MM.1S (cell line): ENCODE measurements at regions not wholly inside any gene's neighbourhood (a gene's known extent, or its start where the extent isn't known, plus 50 kb on each side); places are given as distances from the start of the nearest gene placed in this dataset.
"Not testable (repeated sequence)": the region's sequence is repeated elsewhere in the genome, so short reads cannot be mapped to it uniquely, and the experiment has no call there.

Source experiments
- DNase-seq: peaks from one replicate; pipeline ENCODE4 v3.0.0-alpha.2; 2015
- H2AFZ ChIP-seq: fragments of 300-600 bp; sonication (generic); 2 replicates; pipeline ENCODE4 v1.6.0; 2016; ENCODE audit warnings: antibody characterized with exemption, low read length
- H3F3A ChIP-seq: fragments of 300-600 bp; sonication (generic); 2 replicates; pipeline ENCODE4 v1.6.1; 2016; ENCODE audit warnings: mild to moderate bottlenecking, antibody characterized with exemption, low read length, moderate library complexity, mixed read lengths; ENCODE audit not compliant: insufficient read depth
- H3K27ac ChIP-seq: fragments of 300-600 bp; sonication (generic); 2 replicates; pipeline ENCODE4 v1.5.1; 2016; ENCODE audit warnings: mild to moderate bottlenecking, low read length
- H3K27me3 ChIP-seq: fragments of 300-600 bp; sonication (generic); replicated peaks from 2 replicates; pipeline ENCODE4 v1.6.0; 2016; ENCODE audit warnings: low read length; ENCODE audit not compliant: insufficient read depth
- H3K36me3 ChIP-seq: fragments of 300-600 bp; sonication (generic); replicated peaks from 2 replicates; pipeline ENCODE4 v1.6.1; 2016; ENCODE audit warnings: mild to moderate bottlenecking, low read length, mixed read lengths; ENCODE audit not compliant: insufficient read depth
- H3K4me1 ChIP-seq: fragments of 300-600 bp; sonication (generic); 2 replicates; pipeline ENCODE4 v1.6.1; 2016; ENCODE audit warnings: low read length, mixed read lengths
- H3K4me2 ChIP-seq: fragments of 300-600 bp; sonication (generic); 2 replicates; pipeline ENCODE4 v1.6.0; 2016; ENCODE audit warnings: low read depth, low read length
- H3K4me3 ChIP-seq: fragments of 300-600 bp; sonication (generic); 2 replicates; pipeline ENCODE4 v1.5.1; 2016; ENCODE audit warnings: low read length, mixed read lengths
- H3K79me2 ChIP-seq: fragments of 300-600 bp; sonication (generic); 2 replicates; pipeline ENCODE4 v1.6.1; 2016; ENCODE audit warnings: mixed run types, low read length, mixed read lengths
- H3K9ac ChIP-seq: fragments of 300-600 bp; sonication (generic); 2 replicates; pipeline ENCODE4 v1.6.1; 2016; ENCODE audit warnings: low read length, mixed read lengths
- H3K9me2 ChIP-seq: fragments of 300-600 bp; sonication (generic); replicated peaks from 2 replicates; pipeline ENCODE4 v1.6.1; 2016; ENCODE audit warnings: mild to moderate bottlenecking, low read length, mixed read lengths; ENCODE audit not compliant: insufficient read depth
- H3K9me3 ChIP-seq: fragments of 300-600 bp; sonication (generic); replicated peaks from 2 replicates; pipeline ENCODE4 v1.6.1; 2016; ENCODE audit warnings: mild to moderate bottlenecking, low read length, mixed read lengths; ENCODE audit not compliant: insufficient read depth
- H4K20me1 ChIP-seq: fragments of 300-600 bp; sonication (generic); 2 replicates; pipeline ENCODE4 v1.6.1; 2016; ENCODE audit warnings: mild to moderate bottlenecking, low read length, moderate library complexity, mixed read lengths; ENCODE audit not compliant: insufficient read depth
- CTCF ChIP-seq: fragments of 300-600 bp; sonication (generic); IDR thresholded peaks from 2 replicates; pipeline ENCODE4 v1.5.1; 2016; ENCODE audit warnings: antibody characterized with exemption, low read length, mixed read lengths
- EZH2 ChIP-seq: fragments of 300-600 bp; sonication (generic); optimal IDR thresholded peaks from 2 replicates; pipeline ENCODE3; 2017; ENCODE audit warnings: low read depth, mild to moderate bottlenecking, antibody characterized with exemption, low read length, mixed read lengths
- EZH2phosphoT487 ChIP-seq: fragments of 300-600 bp; sonication (generic); IDR thresholded peaks from 2 replicates; pipeline ENCODE4 v1.6.1; 2018; ENCODE audit warnings: antibody characterized with exemption, low read length

- DNase-seq = no peak
- Histone ChIP-seq H4K20me1 (no peaks in the 10 kb centered on the region), H3K36me3 (no peaks in the 10 kb centered on the region), H3K4me3 (no peak overlapping the region), H3K9ac (no peak overlapping the region), H3K9me2 (no peaks in the 10 kb centered on the region), H3K79me2 (no peaks in the 10 kb centered on the region), H3K4me1 (no peaks in the 10 kb centered on the region), H3K27ac (no peak overlapping the region), H3K9me3 (no peaks in the 10 kb centered on the region), H3F3A (no peaks in the 10 kb centered on the region), H2AFZ (no peak overlapping the region), H3K4me2 (no peak overlapping the region), H3K27me3 (no peaks in the 10 kb centered on the region)
- TF ChIP-seq EZH2 (no peak), CTCF (no peak), EZH2phosphoT487 (no peak)
Measured at GRCh38 chr4:19213388-19213787, 1038.3 kb upstream of the SLIT2 start.

- TF ChIP-seq CTCF (no peak), EZH2 (no peak), EZH2phosphoT487 (no peak)
- Histone ChIP-seq H3K27me3 (no peaks in the 10 kb centered on the region), H3K79me2 (no peaks in the 10 kb centered on the region), H3K4me2 (no peak overlapping the region), H3K9me3 (no peaks in the 10 kb centered on the region), H2AFZ (no peak overlapping the region), H3K4me3 (no peak overlapping the region), H3F3A (no peaks in the 10 kb centered on the region), H3K9ac (no peak overlapping the region), H4K20me1 (no peaks in the 10 kb centered on the region), H3K9me2 (no peaks in the 10 kb centered on the region), H3K36me3 (no peaks in the 10 kb centered on the region), H3K27ac (no peak overlapping the region), H3K4me1 (no peaks in the 10 kb centered on the region)
- DNase-seq = no peak
Measured at GRCh38 chr4:19205853-19206252, 1045.9 kb upstream of the SLIT2 start.

GRCh38 chr4:19197838-19198237 is 1053.9 kb upstream of the SLIT2 start:
- not testable (repeated sequence) for H3K36me3 ChIP-seq, H3F3A ChIP-seq, H3K79me2 ChIP-seq, H3K4me2 ChIP-seq, H2AFZ ChIP-seq, H3K27me3 ChIP-seq, H3K4me1 ChIP-seq, H4K20me1 ChIP-seq, H3K9me3 ChIP-seq, H3K27ac ChIP-seq, DNase-seq, H3K4me3 ChIP-seq, H3K9ac ChIP-seq, H3K9me2 ChIP-seq

- no peaks in the 10 kb centered on the region for H3K9me2 ChIP-seq
- no peak overlapping the region for H3K27ac ChIP-seq
- TF ChIP-seq CTCF (no peak), EZH2phosphoT487 (no peak), EZH2 (no peak)
- no peaks in the 10 kb centered on the region for H3K9me3 ChIP-seq
- no peak overlapping the region for H3K4me3 ChIP-seq
- H3K9ac ChIP-seq = no peak overlapping the region
- H3K4me1 ChIP-seq = no peaks in the 10 kb centered on the region
- no peaks in the 10 kb centered on the region for H3K79me2 ChIP-seq
- no peaks in the 10 kb centered on the region for H3F3A ChIP-seq
- H2AFZ ChIP-seq = no peak overlapping the region
- no peaks in the 10 kb centered on the region for H3K27me3 ChIP-seq
- H3K4me2 ChIP-seq = no peak overlapping the region
- DNase-seq = no peak
- no peaks in the 10 kb centered on the region for H4K20me1 ChIP-seq
- H3K36me3 ChIP-seq = no peaks in the 10 kb centered on the region
Measured at GRCh38 chr4:19195696-19196095, 1056.0 kb upstream of the SLIT2 start.
